Left colon (tissue), 2 donors: ENCODE measurements at regions not wholly inside any gene's neighbourhood (a gene's known extent, or its start where the extent isn't known, plus 50 kb on each side); places are given as distances from the start of the nearest gene placed in this dataset.

ENCODE experiments used
- ATAC-seq: fragments of 200-7000 bp; cut with Tn5 transposase; one replicate; pipeline ENCODE4 v1.9.1; 2020; ENCODE audit warnings: mild to moderate bottlenecking, moderate library complexity
- DNase-seq, 2 donors: peaks; one replicate each; pipeline ENCODE4 v3.0.0-alpha.2; 2020
- intact Hi-C, 2 donors: fragments of 100-400 bp; cut with DNase I in 1 of 2; cut with micrococcal nuclease in 1 of 2; formaldehyde crosslinking; loops; one replicate each; pipeline versions ENCODE4 v1.11.2 to v1.14.0; 2022; cut with DNase I, micrococcal nuclease
- donor health status: DM: no; HTN: no; CAD: no.
- donor health status: DM: yes; HTN: yes; CAD: no.

- no peak for ATAC-seq
- DNase-seq, result no peak
- intact Hi-C loops, result no loop called here
Measured at GRCh38 chr11:37100008-37100407, 502.0 kb upstream of the RAG2 start.

GRCh38 chr11:37092487-37092886 is 494.5 kb upstream of the RAG2 start:
- intact Hi-C loops, result no loop called here
- DNase-seq (no peak), ATAC-seq (no peak)

DNA sequence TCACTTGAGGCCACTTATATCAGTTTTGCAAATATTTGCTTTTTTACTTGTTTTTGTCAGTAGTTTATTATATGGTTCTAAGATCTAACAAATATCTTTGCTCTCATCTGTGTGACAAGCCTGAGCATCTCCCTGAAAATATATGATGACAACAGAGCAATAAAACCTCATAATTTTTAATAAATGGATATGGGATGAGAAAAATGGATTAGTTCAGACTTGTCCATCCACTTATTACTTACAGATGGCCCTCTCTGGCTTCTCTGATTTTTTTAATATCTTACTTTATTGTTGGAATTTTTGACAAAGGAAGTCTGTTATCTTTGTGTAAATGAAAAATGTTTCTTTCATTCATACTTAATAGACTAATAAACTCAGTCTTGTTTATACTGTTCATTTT is 491.4 kb upstream of the RAG2 start:
- no peak for DNase-seq
- intact Hi-C loops, result no loop called here
- no peak for ATAC-seq

DNA sequence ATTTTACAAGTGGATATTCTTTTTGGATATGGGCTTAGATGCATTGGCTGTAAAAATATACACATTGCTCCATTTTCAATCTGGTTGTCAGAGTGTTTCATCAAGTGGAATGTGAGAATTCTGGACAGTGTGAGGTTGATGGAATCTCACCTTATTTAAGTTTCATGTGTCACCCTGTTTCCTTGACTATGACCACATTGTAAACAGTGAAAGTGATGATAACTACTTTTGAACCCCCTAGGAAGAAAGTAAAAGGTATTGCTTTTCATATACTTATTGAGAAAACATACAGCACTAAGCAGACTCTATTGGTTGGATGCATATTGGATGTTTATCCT is 490.5 kb upstream of the RAG2 start:
- DNase-seq, result no peak
- intact Hi-C loops, result no loop called here
- ATAC-seq, result no peak

DNA sequence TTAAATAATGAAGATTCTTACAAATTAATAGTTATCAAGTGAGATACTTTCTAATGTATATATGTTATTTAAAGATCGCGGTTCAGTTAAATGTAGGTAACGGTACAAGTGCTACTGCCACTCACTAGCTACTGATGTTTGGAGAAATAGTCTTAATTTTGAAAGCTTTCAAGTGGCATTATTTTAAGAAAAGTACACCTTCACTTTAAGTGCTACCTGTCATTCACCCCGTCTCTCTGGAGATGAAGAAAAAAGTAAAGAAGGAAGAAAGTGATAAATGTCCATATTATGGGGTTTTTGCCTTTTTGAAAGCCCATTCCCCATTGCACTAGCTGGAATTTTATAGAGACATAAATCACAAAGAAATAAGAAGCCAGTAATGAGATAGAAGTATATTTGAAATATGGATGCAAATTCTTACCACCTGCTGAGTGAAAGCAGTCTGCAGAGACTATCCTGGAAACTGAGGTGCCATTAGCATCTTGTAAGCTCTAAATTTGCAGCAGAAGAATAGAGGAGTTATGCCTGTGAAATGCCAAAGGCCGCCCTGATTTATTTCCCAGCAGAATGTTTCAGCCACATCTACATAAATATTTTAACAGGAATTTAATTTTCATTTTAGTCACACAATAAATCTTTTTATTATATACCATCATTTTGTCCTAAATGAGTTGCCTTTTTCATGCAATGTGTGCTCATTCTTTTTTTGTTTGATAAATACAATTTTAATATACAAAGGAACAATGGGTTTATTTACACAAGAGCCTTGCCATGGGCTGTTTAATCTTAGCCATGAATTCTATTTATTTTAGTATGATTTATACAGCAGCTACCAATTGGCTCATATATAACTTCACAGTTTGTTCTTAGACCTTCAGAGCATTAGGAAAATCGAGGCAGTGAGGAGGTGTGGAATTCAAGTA is 489.9 kb upstream of the RAG2 start:
- no peak for ATAC-seq
- intact Hi-C loops, result no loop called here

DNA sequence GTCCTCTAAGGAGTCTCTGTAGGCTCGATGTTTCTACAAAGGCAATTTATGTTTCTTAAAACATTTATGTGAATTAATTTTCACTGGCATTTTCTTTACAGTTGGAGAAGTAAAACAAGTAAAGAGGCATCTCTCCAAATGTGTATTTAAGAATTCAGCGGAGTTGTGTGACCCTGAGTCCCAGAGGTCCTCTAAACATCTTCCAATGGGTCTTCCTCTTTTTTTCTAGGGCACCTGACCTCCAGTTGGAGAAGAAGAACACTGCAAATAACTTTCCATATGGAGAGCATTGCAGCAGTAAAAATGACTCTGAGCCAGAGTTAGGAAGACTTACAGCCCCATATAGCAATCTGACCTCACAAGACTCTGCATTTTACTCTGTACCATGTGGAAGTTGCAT is 480.5 kb upstream of the RAG2 start:
- intact Hi-C loops, result no loop called here
- ATAC-seq (no peak), DNase-seq (no peak)

More for the DNA sequence above, 489.9 kb upstream of the RAG2 start:
- DNase-seq, result no peak

- intact Hi-C loops, result no loop called here
- DNase-seq (no peak), ATAC-seq (no peak)
Measured at GRCh38 chr11:37076866-37077265, 478.8 kb upstream of the RAG2 start.

DNA sequence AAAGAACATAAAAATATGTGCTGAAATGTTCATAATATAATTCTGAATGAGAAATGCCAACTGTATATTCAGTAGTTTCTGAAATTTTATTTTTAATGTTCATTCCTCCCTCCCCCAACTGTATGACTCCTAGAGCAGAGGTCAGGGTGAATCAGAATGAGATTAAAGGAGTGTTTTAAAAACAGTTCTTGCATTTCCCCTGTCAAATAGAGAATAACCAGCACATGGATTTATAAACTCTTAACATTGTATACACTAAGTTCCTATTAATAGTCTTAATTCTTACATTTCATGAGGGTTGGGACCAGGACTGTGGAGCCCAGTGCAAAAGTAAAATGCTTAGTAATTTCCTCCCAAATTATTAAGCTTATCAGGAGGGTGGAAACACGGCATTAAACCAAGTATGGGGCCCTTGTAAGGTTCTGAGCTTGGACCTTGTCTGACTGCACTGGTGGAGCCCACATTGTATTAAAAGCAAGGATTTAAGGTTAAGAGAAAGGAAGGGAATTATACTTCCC is 474.6 kb upstream of the RAG2 start:
- intact Hi-C loops, result no loop called here
- ATAC-seq (no peak), DNase-seq (no peak)

DNA sequence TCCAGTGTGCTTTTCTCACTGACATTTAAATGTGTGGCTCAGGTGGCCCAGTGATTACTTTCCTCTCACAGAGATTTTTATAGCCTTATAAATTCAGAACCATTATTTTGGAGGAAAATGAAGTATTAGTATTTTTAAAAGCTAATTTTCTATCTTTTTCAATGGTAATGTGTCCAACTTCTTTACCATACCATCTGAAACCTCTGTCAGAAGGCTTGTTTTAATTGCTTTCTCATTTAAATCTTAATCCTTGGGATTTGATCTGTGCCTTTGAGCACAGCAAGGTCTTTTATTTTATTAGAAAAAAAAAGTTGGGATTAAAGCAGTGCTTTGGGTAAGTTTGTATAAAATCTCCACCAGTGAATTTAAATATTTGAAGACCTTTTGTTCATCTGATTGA is 452.3 kb upstream of the RAG2 start:
- intact Hi-C loops, result no loop called here
- ATAC-seq, result no peak
- DNase-seq, result no peak

- ATAC-seq, result no peak
- no peak for DNase-seq
- intact Hi-C loops, result no loop called here
Measured at GRCh38 chr11:37040921-37041320, 442.9 kb upstream of the RAG2 start.

- no peak for DNase-seq
- intact Hi-C loops, result no loop called here
- ATAC-seq, result no peak
Measured at GRCh38 chr11:37038911-37039310, 440.9 kb upstream of the RAG2 start.

DNA sequence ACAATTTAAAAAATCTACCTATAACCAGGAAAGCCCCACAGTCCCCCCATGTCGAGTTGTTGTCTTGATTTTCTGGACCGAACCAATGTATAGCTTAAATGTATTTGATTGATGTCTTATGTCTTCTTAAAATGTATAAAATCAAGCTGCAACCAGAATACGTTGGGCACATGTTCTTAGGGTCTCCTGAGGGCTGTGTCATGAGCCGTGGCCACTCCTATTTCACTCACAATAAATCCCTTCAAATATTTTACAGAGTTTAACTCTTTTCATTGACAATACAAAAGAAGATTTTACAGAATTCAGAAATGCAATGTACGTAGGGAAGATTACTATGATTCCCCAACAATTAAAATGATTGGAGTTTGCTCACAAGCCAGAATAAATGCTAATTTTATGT is 428.7 kb upstream of the RAG2 start:
- DNase-seq (no peak), ATAC-seq (no peak)
- intact Hi-C loops, result no loop called here

GRCh38 chr11:37026326-37026725 is 428.3 kb upstream of the RAG2 start:
- ATAC-seq, result no peak
- intact Hi-C loops, result no loop called here
- DNase-seq, result no peak

DNA sequence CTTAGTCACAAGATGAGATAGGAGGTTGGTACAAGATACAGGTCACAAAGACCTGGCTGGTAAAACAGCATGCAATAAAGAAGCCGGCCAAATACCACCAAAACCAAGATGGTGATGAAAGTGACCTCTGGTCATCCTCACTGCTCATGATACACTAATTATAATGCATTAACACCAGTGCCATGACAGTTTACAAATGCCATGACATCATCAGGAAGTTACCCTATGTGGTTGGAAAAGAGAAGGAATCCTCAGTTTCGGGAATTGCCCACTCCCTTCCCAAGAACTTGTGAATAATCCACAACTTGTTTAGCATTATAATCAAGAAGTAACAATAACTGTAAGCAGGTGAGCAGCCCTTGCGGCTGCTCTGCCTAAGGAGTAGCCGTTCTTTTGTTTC is 408.5 kb upstream of the RAG2 start:
- ATAC-seq, result no peak
- intact Hi-C loops, result no loop called here
- DNase-seq, result no peak

DNA sequence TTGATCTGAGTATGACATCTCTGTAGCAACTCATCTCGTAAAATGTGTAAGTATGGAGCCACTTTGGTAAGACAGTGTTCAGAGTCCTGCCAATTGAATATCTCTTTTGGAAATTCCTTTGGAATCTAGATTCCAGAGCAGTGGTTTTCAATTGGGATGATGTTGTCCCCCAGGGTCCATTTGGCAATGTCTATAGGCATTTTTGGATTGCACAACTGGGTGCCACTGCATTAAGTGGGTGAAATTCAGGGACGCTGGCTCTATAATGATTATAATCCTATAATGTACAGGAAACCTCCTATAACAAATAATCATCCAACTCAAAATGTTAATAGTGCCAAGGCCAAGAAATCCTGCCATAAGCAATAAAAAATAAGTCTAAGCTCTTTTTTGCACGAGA is 404.8 kb upstream of the RAG2 start:
- DNase-seq (no peak), ATAC-seq (no peak)
- intact Hi-C loops, result no loop called here

DNA sequence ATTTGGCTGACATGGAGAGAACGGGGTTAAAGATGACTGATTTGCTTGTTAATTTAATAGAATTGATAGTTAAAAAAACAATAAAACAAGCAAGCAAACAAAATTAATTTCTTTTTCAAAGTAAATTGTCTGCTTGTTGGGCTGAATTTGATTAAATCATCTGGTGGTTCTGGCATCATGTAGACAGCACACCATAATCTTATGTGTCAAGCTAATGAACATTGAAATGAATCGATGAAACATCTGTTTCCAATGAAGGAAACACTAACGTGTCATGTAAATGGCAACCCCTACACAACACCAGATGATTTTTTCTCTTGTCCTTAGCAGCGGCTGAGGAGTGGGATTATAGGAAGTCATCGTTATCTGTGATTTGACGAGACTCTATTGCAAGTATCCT is 399.6 kb upstream of the RAG2 start:
- DNase-seq (no peak), ATAC-seq (no peak)
- intact Hi-C loops, result no loop called here

GRCh38 chr11:36996795-36997194 is 398.8 kb upstream of the RAG2 start:
- intact Hi-C loops, result no loop called here
- ATAC-seq (no peak), DNase-seq (no peak)

GRCh38 chr11:36994208-36994607 is 396.2 kb upstream of the RAG2 start:
- DNase-seq, result no peak
- no peak for ATAC-seq
- intact Hi-C loops, result no loop called here

DNA sequence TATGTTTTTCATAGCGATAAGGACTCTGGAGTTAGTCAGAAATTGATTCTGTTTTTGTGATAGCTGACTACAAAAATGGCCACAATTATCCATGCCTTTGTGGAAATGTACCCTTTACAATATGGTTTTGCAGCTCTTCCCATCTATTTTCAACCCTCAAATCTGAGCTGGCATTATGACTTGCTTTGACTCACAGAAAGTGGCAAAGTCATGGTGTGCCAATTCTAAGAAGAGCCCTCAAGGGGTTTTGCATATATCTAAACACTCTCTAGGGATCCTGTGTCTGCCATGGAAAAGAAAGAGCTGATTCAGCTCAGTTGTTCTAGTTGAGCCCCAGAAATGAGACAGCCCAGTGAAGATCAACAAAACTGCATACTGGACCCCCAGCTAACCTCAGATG is 390.5 kb upstream of the RAG2 start:
- intact Hi-C loops, result no loop called here
- ATAC-seq, result no peak
- DNase-seq, result no peak

GRCh38 chr11:36985562-36985961 is 387.5 kb upstream of the RAG2 start:
- ATAC-seq (no peak), DNase-seq (no peak)
- intact Hi-C loops, result no loop called here

DNA sequence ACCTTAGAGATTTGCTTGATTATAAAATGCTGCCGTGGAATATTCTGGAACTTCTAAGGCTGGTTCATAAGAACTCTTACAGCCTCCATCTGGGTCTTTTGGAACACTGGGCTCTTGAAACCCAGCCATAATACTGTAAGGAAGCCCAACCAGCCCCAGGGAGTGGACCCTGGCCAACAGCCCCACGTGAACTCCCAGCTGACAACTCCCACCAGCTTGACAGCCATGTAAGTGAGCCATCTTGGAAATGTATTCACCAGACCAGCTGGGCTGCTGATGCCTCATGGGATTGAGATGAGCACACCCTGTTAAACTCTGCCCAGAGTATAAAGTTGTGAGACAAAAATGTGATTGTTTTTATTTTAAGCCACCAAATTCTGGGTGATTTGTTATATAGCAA is 378.7 kb upstream of the RAG2 start:
- no peak for ATAC-seq
- no peak for DNase-seq

More for the DNA sequence above, 378.7 kb upstream of the RAG2 start:
- intact Hi-C loops, result no loop called here
